ENCODE measurements at regions not wholly inside any gene's neighbourhood (a gene's known extent, or its start where the extent isn't known, plus 50 kb on each side); places are given as distances from the start of the nearest gene placed in this dataset.

DNA sequence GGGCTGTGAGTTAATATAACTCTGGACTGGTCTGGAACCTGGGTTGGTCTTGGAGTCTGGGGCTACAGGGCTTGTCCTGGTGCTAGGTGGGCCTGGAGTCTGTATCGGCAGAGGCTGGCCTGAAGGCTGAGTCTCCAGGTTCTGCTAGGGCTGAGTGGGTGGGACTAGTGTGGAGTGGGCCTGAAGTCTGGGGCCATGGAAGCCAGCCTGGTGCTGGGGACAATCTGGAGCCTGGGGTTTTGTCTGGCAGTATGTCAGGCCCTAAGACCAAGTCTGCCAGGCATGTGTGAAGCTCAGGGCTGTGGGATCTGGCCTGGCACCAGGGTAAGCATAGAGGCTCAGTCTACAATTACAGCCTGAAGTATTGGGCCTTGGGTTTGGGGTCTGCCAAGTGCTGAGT is 742.6 kb upstream of the GRIA3 start:
- peaks cover 7% of the 10 kb centered on the region for H3K9me3 Mint-ChIP-seq
- H3K27ac Mint-ChIP-seq, result no peak overlapping the region
- H3K4me1 Mint-ChIP-seq, result no peaks in the 10 kb centered on the region
- no peak overlapping the region for H3K4me3 Mint-ChIP-seq
- DNase-seq (ENCODE audit: low spot score in 2 of 2), result no peak
- H3K36me3 Mint-ChIP-seq, result no peaks in the 10 kb centered on the region
- ATAC-seq, result no peak

DNA sequence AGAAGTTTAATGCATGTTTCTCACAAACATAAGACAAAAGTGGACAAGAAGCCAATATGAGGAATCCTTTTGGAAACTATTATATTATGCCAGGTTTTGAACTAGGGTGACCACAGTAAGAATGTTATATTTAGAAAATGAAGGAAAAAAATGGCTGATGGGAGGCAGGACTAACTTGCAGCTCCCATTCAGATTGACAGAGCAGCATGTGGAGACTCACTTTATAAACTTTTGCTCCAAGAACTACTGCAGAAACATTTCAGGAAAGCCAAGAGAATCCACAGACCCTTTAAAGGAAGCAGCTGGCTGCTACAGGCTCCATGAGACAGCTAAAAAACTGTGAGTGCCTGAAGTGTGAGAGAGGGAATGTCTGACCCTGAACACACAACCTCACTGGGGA is 738.6 kb upstream of the GRIA3 start:
- Mint-ChIP-seq H3K4me1 (no peaks in the 10 kb centered on the region), H3K36me3 (no peaks in the 10 kb centered on the region), H3K4me3 (no peak overlapping the region), H3K9me3 (peaks cover 5% of the 10 kb centered on the region), H3K27ac (no peak overlapping the region)
- ATAC-seq (no peak), DNase-seq (ENCODE audit: low spot score in 2 of 2) (no peak)

DNA sequence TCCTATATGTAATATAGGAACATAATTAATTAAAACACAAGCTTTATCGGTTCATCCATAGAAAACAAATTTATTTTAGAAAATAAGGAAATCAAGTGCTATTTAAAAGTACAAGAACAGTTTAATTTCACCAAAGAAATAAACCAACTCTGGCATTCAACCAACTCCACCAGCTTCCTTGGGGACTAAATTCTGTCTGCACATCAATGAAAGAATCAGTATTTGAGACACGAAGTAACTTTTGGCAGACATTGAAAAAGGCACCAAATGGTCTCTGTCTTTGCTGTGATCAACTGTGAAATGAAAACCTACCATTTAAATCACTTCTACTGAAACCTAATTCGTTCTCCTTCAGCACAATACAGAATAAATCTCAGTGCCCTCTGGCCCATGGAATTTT is 719.7 kb upstream of the GRIA3 start:
- H3K4me1 Mint-ChIP-seq, result no peaks in the 10 kb centered on the region
- H3K36me3 Mint-ChIP-seq, result no peaks in the 10 kb centered on the region
- no peak for ATAC-seq
- H3K9me3 Mint-ChIP-seq, result no peaks in the 10 kb centered on the region
- no peak overlapping the region for H3K4me3 Mint-ChIP-seq
- H3K27ac Mint-ChIP-seq, result no peak overlapping the region
- no peak for DNase-seq (ENCODE audit: low spot score in 2 of 2)

DNA sequence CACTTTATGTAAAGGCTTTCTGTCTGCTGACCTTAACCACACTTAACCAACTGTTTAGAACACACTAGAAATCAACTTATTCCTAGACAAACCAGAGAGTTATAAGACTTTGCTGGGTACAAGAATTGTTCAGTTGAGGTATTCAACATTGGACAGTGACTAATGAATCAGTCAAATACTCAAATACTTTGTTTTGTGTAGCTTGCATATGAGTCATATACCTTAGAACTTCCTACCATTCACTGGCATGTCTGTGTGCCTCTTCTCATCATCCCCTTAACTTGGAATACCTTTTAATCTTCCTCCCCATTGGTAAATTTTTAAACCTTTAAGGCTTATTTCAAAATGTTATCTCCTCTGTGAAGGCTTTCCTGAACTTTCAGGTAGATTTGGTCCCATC is 708.8 kb upstream of the GRIA3 start:
- Mint-ChIP-seq H3K4me1 (no peaks in the 10 kb centered on the region), H3K9me3 (no peaks in the 10 kb centered on the region), H3K4me3 (no peak overlapping the region), H3K27ac (no peak overlapping the region), H3K36me3 (no peaks in the 10 kb centered on the region)
- no peak for DNase-seq (ENCODE audit: low spot score in 2 of 2)
- no peak for ATAC-seq

DNA sequence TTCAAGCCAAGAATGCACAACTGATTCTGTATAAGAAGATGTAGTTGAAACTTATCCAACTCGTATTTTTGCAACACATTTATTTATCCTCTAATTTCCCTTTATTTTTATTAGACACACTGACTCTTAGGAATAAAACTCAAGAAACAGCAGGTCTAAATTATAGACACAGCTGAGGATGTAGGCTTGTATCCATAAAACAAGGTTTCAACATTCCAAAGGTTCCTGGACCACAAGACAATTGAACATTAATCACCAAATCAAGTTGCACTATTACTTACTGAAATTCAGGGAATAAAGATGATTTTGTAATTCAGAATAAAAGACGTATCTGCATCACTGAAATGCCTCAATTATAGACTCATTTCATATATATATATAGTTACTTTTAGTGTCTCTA is 683.5 kb upstream of the GRIA3 start:
- ATAC-seq, result no peak
- H3K9me3 Mint-ChIP-seq, result peaks cover 4% of the 10 kb centered on the region
- no peak overlapping the region for H3K27ac Mint-ChIP-seq
- H3K4me1 Mint-ChIP-seq, result no peaks in the 10 kb centered on the region
- no peak for DNase-seq (ENCODE audit: low spot score in 2 of 2)
- no peaks in the 10 kb centered on the region for H3K36me3 Mint-ChIP-seq
- H3K4me3 Mint-ChIP-seq, result no peak overlapping the region

DNA sequence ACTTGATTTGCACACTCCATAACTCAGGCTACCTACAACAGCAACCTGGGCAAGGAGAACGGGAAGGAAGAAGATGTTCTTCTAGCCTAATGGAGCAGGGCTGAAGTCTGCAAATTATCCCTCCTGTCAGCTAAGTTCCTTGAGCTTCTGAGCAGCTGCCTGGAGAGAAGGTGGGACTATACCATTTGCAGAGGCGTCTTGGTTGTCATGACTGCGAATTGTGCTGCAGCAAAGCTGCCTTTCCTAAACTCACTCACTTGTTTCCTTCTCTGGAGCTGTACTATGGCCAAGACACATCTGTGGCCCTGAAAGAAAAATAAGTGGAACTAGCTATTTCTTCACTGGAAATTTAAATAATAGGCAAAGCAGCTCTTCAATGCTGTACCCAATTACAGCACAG is 682.4 kb upstream of the GRIA3 start:
- Mint-ChIP-seq H3K4me1 (no peaks in the 10 kb centered on the region), H3K9me3 (peaks cover 3% of the 10 kb centered on the region), H3K27ac (no peak overlapping the region), H3K4me3 (no peak overlapping the region), H3K36me3 (no peaks in the 10 kb centered on the region)
- no peak for ATAC-seq
- no peak for DNase-seq (ENCODE audit: low spot score in 2 of 2)

DNA sequence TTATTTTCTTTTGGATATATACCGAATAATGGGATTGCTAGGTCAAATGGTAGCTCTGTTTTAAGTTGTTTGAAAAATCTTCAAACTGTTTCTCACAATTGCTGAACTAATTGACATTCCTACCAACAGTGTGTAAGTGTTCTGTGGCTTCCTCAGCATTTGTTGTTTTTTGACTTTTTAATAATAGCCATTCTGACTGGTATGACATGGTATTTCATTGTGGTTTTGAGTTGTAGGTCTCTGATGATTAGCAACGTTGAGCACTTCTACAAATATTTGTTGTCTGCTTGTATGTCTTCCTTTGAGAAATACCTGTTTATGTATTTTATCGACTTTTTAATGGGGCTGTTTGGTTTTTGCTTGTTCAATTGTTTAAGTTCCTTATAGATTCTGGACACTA is 680.1 kb upstream of the GRIA3 start:
- DNase-seq (ENCODE audit: low spot score in 2 of 2) (no peak), ATAC-seq (no peak)
- H3K27ac Mint-ChIP-seq, result no peak overlapping the region
- no peak overlapping the region for H3K4me3 Mint-ChIP-seq
- peaks cover 6% of the 10 kb centered on the region for H3K9me3 Mint-ChIP-seq
- no peaks in the 10 kb centered on the region for H3K4me1 Mint-ChIP-seq
- no peaks in the 10 kb centered on the region for H3K36me3 Mint-ChIP-seq

DNA sequence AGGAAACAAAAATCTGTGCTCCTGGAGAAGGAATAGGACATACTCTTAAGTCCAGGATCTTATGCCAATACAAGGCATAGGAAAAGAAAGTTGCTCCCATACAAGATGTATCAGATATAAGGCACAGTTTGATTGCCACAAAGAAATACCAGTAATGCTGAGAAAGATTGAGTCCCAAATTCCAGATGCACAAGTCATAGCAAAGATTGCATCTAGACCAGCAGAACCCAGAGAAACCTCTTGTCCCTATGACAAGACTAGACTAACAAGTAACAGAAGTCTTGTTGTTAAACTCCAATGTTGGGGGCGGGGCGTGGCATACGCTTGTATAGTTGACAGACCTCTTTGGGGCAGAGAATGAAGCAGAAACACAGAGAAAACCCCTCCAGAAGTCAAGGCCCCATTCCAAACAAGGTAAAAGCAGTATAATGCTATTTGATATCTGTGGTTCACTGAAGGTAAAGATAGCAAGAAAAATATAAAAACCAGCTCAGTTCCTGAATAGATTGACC is 671.5 kb upstream of the GRIA3 start:
- Mint-ChIP-seq H3K27ac (no peak overlapping the region), H3K9me3 (peaks cover 3% of the 10 kb centered on the region), H3K4me3 (no peak overlapping the region), H3K4me1 (no peaks in the 10 kb centered on the region), H3K36me3 (no peaks in the 10 kb centered on the region)
- DNase-seq (ENCODE audit: low spot score in 2 of 2) (no peak), ATAC-seq (no peak)

DNA sequence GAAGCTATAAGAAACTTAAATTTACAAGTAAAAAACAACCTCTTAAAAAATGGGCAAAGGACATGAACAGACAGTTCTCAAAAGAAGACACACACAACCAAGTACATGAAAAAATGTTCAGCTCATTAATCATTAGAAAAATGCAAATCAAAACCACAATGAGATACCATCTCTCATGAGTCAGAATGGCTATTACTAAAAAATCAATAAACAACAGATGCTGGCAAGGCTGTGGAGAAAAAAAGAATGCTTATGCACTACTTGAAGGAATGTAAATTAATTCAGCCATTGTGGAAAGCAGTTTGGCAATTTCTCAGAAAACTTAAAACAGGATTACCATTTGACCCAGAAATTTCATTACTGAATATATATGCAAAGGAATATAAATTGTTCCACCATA is 666.3 kb upstream of the GRIA3 start:
- Mint-ChIP-seq H3K4me1 (no peaks in the 10 kb centered on the region), H3K9me3 (peaks cover 3% of the 10 kb centered on the region)

DNA sequence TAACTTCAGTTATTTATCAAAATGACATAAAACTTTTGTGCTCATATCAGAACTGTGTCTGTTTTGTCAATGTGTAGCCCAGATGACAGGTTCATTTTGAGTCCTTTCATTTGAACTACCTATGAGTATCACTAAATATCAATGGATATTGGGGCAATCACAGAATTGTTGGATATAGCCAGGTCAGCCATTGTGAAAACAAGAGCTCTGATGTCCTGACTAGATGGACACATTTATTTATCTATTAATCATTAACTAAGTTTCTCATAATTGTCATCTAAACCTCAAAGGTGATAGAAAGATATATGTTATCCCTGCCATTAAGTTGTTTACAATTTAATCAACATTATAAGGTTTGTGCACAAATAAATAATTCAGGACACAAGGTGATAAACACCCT is 638.3 kb upstream of the GRIA3 start:
- Mint-ChIP-seq H3K4me3 (no peak overlapping the region), H3K27ac (no peak overlapping the region), H3K4me1 (no peaks in the 10 kb centered on the region), H3K9me3 (peaks cover 5% of the 10 kb centered on the region), H3K36me3 (no peaks in the 10 kb centered on the region)
- ATAC-seq (no peak), DNase-seq (ENCODE audit: low spot score in 2 of 2) (no peak)

More for the DNA sequence above, 666.3 kb upstream of the GRIA3 start:
- Mint-ChIP-seq H3K27ac (no peak overlapping the region), H3K4me3 (no peak overlapping the region), H3K36me3 (no peaks in the 10 kb centered on the region)
- no peak for DNase-seq (ENCODE audit: low spot score in 2 of 2)
- ATAC-seq, result no peak

DNA sequence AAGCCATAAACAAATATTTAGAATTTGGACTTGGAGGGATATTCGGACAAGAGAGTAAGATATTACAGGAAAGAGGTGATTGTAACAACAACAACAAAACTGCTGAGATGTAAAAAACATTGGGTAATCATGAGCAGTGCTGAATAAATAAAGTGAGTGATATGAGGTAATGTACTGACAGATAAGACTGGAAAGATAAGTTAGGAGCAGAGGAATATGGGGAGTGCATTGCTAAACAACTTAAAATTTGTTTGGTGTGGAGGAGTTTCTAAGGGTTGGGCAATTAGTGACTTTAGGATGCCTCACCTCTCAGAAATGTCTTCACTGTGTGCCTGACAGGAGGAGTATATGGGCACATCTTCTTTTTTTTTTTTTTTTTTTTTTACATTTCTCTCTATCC is 637.8 kb upstream of the GRIA3 start:
- Mint-ChIP-seq H3K27ac (no peak overlapping the region), H3K36me3 (no peaks in the 10 kb centered on the region), H3K4me1 (no peaks in the 10 kb centered on the region), H3K9me3 (peaks cover 5% of the 10 kb centered on the region), H3K4me3 (no peak overlapping the region)
- no peak for ATAC-seq
- DNase-seq (ENCODE audit: low spot score in 2 of 2), result no peak

DNA sequence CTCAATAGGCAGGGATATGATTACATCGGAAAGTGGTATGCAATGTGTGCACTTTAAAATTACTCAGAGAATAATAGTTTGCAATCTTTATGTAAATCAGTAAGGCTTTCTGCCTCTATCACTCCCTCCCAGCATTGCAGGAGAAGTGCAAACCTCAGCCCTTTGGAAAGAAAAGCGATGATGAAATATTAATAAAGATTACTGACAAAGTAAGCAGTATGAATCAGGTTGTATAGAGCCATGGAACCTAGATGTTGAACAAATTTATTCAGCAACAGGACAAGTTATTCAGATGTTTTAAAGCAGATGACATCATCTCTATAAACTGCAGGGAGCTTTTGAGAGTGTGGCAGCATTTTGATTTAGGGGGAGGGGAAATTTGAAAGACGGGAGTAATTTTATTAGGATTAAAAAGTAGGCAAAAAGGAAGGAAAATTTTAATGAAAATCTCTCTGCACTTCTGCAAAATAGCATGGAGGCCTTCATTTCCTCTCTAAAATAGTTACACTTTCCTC is 631.7 kb upstream of the GRIA3 start:
- Mint-ChIP-seq H3K4me3 (no peak overlapping the region), H3K27ac (no peak overlapping the region), H3K4me1 (no peaks in the 10 kb centered on the region), H3K9me3 (peaks cover 5% of the 10 kb centered on the region), H3K36me3 (no peaks in the 10 kb centered on the region)
- no peak for ATAC-seq
- no peak for DNase-seq (ENCODE audit: low spot score in 2 of 2)

DNA sequence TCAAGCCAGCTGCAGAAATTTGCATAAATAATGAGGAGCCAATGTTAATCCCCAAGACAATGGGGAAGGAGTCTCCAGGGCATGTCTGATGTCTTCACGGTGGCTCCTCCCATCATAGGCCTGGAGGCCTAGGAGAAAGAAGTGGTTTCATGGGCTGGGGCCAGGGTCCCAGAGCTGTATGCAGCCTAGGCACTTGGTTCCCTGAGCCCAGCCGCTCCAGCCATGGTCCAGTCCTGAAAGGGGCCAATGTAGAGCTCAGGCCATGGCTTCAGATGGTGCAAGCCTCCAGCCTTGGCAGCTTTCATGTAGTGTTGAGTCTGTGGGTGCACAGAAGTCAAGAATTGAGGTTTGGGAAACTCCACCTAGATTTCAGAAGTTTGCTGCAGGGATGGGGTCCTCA is 628.2 kb upstream of the GRIA3 start:
- Mint-ChIP-seq H3K27ac (no peak overlapping the region), H3K36me3 (no peaks in the 10 kb centered on the region), H3K9me3 (peaks cover 5% of the 10 kb centered on the region)

DNA sequence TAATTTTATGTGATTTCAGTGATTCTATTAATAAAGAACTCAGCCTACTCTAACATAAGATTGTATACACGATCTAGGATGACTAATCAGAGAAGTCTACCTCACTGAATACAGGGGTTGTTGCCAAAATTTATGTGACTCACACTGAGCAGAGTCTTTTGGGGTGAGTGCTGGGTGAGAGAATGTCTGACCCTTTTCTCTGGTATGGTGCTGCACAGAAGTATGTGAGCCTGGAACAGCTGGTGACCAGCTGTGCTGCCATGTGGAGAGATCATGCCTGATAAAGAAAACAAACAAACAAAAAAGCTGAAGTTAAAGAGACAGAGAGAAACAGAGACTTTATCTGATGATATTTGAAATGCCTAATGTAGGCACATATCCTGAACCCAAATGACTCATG is 618.1 kb upstream of the GRIA3 start:
- H3K27ac Mint-ChIP-seq, result no peak overlapping the region
- H3K9me3 Mint-ChIP-seq, result peaks cover 9% of the 10 kb centered on the region
- no peak for ATAC-seq
- H3K4me3 Mint-ChIP-seq, result no peak overlapping the region
- H3K36me3 Mint-ChIP-seq, result no peaks in the 10 kb centered on the region
- DNase-seq (ENCODE audit: low spot score in 2 of 2), result no peak
- H3K4me1 Mint-ChIP-seq, result no peaks in the 10 kb centered on the region

More for the DNA sequence above, 628.2 kb upstream of the GRIA3 start:
- no peak for ATAC-seq
- no peak overlapping the region for H3K4me3 Mint-ChIP-seq
- DNase-seq (ENCODE audit: low spot score in 2 of 2), result no peak
- H3K4me1 Mint-ChIP-seq, result no peaks in the 10 kb centered on the region

DNA sequence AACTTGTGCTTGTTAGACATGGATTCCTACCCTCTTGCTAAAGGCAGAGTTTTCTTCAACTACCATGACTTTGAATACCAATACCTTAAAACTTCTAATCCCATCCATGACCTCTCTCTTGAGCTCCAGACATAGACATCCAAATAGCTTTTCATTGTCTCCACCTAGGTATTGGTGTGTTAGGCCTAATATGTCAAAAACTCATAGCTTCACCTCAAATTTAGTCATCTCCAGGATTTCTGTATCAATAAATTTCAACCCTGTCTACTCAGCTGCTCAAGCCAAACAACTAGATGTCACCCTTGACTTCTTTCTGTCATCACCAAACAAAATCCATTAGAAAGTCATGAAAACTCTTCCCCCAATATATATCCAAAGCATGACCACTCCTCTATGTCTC is 617.7 kb upstream of the GRIA3 start:
- Mint-ChIP-seq H3K4me3 (no peak overlapping the region), H3K9me3 (peaks cover 9% of the 10 kb centered on the region), H3K36me3 (no peaks in the 10 kb centered on the region), H3K4me1 (no peaks in the 10 kb centered on the region), H3K27ac (no peak overlapping the region)
- ATAC-seq (no peak), DNase-seq (ENCODE audit: low spot score in 2 of 2) (no peak)

DNA sequence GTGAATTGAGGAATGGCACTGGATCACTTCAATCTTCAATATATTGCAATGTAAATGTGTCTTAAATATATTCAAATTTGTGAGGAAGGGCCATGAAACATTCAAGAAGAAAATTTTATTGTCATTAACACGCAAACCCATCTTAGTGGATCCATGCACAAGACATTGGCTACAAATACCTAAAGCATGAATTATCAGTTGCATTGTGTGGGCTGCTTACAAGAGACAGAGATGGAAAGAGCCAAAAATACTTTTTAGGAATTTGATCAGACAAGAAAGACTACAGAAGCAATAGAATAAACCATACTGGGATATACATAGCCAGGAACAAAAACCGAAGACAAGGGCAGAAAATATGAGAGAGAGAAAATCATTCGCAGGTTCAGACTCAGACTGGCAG is 616.2 kb upstream of the GRIA3 start:
- Mint-ChIP-seq H3K36me3 (no peaks in the 10 kb centered on the region), H3K9me3 (peaks cover 9% of the 10 kb centered on the region), H3K27ac (no peak overlapping the region), H3K4me3 (no peak overlapping the region), H3K4me1 (no peaks in the 10 kb centered on the region)
- no peak for ATAC-seq
- DNase-seq (ENCODE audit: low spot score in 2 of 2), result no peak

DNA sequence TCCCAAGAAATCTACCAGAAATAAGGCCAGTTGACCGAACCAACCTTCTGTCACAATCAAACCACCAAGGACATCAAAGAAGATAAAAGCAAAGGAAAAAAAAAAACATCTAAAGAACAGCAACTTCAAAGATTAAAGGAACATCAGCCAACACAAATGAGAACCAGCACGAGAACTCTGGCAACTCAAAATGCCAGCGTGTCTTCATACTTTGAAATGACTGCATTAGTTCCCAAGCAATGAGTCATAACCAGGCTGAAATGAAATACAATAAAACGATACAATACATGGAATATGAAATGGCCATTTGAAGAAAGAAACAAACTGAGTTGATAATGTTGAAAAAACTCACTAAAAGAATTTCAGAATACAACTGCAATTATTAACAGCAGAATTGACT is 611.6 kb upstream of the GRIA3 start:
- peaks cover 7% of the 10 kb centered on the region for H3K9me3 Mint-ChIP-seq
- no peak for ATAC-seq
- H3K27ac Mint-ChIP-seq, result no peak overlapping the region
- DNase-seq (ENCODE audit: low spot score in 2 of 2), result no peak
- H3K4me1 Mint-ChIP-seq, result no peaks in the 10 kb centered on the region
- H3K36me3 Mint-ChIP-seq, result no peaks in the 10 kb centered on the region
- no peak overlapping the region for H3K4me3 Mint-ChIP-seq

Data from stimulated activated effector memory CD8-positive, alpha-beta T cell treated with anti-CD3 and anti-CD28 coated beads, Interleukin-12 subunit alpha, Interleukin-12 subunit beta, amount 100 ng/mL, for 72 hours (primary cell).